ENCODE measurements at regions not wholly inside any gene's neighbourhood (a gene's known extent, or its start where the extent isn't known, plus 50 kb on each side); places are given as distances from the start of the nearest gene placed in this dataset.

GRCh38 chr3:66705076-66705475, 204.3 kb upstream of the LRIG1 start:
- Histone ChIP-seq H3K36me3 (no peaks in the 10 kb centered on the region), H3K27ac (no peak overlapping the region), H3K4me1 (no peaks in the 10 kb centered on the region), H3K4me3 (no peak overlapping the region), H3K9ac (ENCODE audit: low read depth in 2 of 2, low read length in 2 of 2) (no peak overlapping the region), H3K9me3 (no peaks in the 10 kb centered on the region), H3K27me3 (no peaks in the 10 kb centered on the region)
- no peak for TF ChIP-seq CTCF (IDR thresholded peaks at IDR 0.05)
- intact Hi-C loops (cut with DNase I): no loop called here
- no peak for DNase-seq

GRCh38 chr3:66706890-66707289, 206.1 kb upstream of the LRIG1 start:
- Histone ChIP-seq H3K4me3 (no peak overlapping the region), H3K4me1 (no peaks in the 10 kb centered on the region), H3K27me3 (no peaks in the 10 kb centered on the region), H3K36me3 (no peaks in the 10 kb centered on the region), H3K9ac (ENCODE audit: low read depth in 2 of 2, low read length in 2 of 2) (no peak overlapping the region), H3K27ac (no peak overlapping the region), H3K9me3 (no peaks in the 10 kb centered on the region)
- TF ChIP-seq CTCF (IDR thresholded peaks at IDR 0.05): no peak
- intact Hi-C loops (cut with DNase I): no loop called here
- no peak for DNase-seq

- Histone ChIP-seq H3K36me3 (no peaks in the 10 kb centered on the region), H3K4me1 (no peaks in the 10 kb centered on the region), H3K27me3 (no peaks in the 10 kb centered on the region), H3K9ac (ENCODE audit: low read depth in 2 of 2, low read length in 2 of 2) (no peak overlapping the region), H3K27ac (no peak overlapping the region), H3K9me3 (no peaks in the 10 kb centered on the region), H3K4me3 (no peak overlapping the region)
- no peak for DNase-seq
- no peak for TF ChIP-seq CTCF (IDR thresholded peaks at IDR 0.05)
- intact Hi-C loops (cut with DNase I): no loop called here
Observed at GRCh38 chr3:66709532-66709931, 208.7 kb upstream of the LRIG1 start.

GRCh38 chr3:66712210-66712609, 211.4 kb upstream of the LRIG1 start:
- no peak for TF ChIP-seq CTCF (IDR thresholded peaks at IDR 0.05)
- no peaks in the 10 kb centered on the region for H3K27me3 ChIP-seq
- no peaks in the 10 kb centered on the region for H3K9me3 ChIP-seq
- intact Hi-C loops (cut with DNase I): no loop called here
- H3K9ac ChIP-seq (ENCODE audit: low read depth in 2 of 2, low read length in 2 of 2): no peak overlapping the region
- no peak overlapping the region for H3K27ac ChIP-seq
- no peaks in the 10 kb centered on the region for H3K4me1 ChIP-seq
- H3K36me3 ChIP-seq: no peaks in the 10 kb centered on the region
- no peak for DNase-seq
- no peak overlapping the region for H3K4me3 ChIP-seq

GRCh38 chr3:66713921-66714320, 213.1 kb upstream of the LRIG1 start:
- H3K27ac ChIP-seq: no peak overlapping the region
- H3K27me3 ChIP-seq: no peaks in the 10 kb centered on the region
- no peak overlapping the region for H3K9ac ChIP-seq (ENCODE audit: low read depth in 2 of 2, low read length in 2 of 2)
- intact Hi-C loops (cut with DNase I): no loop called here
- no peaks in the 10 kb centered on the region for H3K36me3 ChIP-seq
- DNase-seq: no peak
- no peak for TF ChIP-seq CTCF (IDR thresholded peaks at IDR 0.05)
- H3K9me3 ChIP-seq: no peaks in the 10 kb centered on the region
- H3K4me1 ChIP-seq: no peaks in the 10 kb centered on the region
- H3K4me3 ChIP-seq: no peak overlapping the region

GRCh38 chr3:66715806-66716205, 215.0 kb upstream of the LRIG1 start:
- Histone ChIP-seq H3K27me3 (no peaks in the 10 kb centered on the region), H3K9ac (ENCODE audit: low read depth in 2 of 2, low read length in 2 of 2) (no peak overlapping the region), H3K9me3 (no peaks in the 10 kb centered on the region), H3K4me1 (no peaks in the 10 kb centered on the region), H3K4me3 (no peak overlapping the region), H3K27ac (no peak overlapping the region), H3K36me3 (no peaks in the 10 kb centered on the region)
- intact Hi-C loops (cut with DNase I): no loop called here
- DNase-seq: no peak
- TF ChIP-seq CTCF (IDR thresholded peaks at IDR 0.05): no peak
